ENCODE measurements at regions not wholly inside any gene's neighbourhood (a gene's known extent, or its start where the extent isn't known, plus 50 kb on each side); places are given as distances from the start of the nearest gene placed in this dataset.
"Not testable (repeated sequence)": the region's sequence is repeated elsewhere in the genome, so short reads cannot be mapped to it uniquely, and the experiment has no call there.

DNA sequence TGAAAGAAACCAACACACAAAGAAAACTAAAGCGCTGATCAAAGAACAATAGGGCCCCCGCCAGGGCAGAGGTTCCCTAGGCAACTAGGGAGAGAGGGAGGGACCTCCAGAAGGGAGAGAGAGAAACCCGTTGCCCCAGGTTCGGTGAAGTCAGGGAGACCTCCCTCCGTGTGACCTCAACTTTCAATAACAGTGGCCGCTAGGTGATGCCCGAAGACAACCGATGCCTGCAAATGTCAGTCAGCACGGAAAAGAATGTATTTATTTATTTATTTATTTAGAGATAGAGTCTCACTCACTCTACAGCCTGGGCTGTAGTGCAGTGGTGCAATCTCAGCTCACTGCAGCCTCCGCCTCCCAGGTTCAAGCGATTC, 757.0 kb upstream of the DEFB115 start:
- TF ChIP-seq, protein P1, sequence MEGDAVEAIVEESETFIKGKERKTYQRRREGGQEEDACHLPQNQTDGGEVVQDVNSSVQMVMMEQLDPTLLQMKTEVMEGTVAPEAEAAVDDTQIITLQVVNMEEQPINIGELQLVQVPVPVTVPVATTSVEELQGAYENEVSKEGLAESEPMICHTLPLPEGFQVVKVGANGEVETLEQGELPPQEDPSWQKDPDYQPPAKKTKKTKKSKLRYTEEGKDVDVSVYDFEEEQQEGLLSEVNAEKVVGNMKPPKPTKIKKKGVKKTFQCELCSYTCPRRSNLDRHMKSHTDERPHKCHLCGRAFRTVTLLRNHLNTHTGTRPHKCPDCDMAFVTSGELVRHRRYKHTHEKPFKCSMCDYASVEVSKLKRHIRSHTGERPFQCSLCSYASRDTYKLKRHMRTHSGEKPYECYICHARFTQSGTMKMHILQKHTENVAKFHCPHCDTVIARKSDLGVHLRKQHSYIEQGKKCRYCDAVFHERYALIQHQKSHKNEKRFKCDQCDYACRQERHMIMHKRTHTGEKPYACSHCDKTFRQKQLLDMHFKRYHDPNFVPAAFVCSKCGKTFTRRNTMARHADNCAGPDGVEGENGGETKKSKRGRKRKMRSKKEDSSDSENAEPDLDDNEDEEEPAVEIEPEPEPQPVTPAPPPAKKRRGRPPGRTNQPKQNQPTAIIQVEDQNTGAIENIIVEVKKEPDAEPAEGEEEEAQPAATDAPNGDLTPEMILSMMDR (IDR thresholded peaks at IDR 0.05; ENCODE audit: insufficient read depth, low read length), result not testable (repeated sequence)
- TF ChIP-seq, protein P2, sequence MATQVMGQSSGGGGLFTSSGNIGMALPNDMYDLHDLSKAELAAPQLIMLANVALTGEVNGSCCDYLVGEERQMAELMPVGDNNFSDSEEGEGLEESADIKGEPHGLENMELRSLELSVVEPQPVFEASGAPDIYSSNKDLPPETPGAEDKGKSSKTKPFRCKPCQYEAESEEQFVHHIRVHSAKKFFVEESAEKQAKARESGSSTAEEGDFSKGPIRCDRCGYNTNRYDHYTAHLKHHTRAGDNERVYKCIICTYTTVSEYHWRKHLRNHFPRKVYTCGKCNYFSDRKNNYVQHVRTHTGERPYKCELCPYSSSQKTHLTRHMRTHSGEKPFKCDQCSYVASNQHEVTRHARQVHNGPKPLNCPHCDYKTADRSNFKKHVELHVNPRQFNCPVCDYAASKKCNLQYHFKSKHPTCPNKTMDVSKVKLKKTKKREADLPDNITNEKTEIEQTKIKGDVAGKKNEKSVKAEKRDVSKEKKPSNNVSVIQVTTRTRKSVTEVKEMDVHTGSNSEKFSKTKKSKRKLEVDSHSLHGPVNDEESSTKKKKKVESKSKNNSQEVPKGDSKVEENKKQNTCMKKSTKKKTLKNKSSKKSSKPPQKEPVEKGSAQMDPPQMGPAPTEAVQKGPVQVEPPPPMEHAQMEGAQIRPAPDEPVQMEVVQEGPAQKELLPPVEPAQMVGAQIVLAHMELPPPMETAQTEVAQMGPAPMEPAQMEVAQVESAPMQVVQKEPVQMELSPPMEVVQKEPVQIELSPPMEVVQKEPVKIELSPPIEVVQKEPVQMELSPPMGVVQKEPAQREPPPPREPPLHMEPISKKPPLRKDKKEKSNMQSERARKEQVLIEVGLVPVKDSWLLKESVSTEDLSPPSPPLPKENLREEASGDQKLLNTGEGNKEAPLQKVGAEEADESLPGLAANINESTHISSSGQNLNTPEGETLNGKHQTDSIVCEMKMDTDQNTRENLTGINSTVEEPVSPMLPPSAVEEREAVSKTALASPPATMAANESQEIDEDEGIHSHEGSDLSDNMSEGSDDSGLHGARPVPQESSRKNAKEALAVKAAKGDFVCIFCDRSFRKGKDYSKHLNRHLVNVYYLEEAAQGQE (IDR thresholded peaks at IDR 0.05; ENCODE audit: insufficient replicate concordance, low read depth), result not testable (repeated sequence)
- not testable (repeated sequence) for TF ChIP-seq POLR2AphosphoS5, GABPA (IDR thresholded peaks at IDR 0.05; ENCODE audit: low read depth)

All from HL-60 (cell line).